Prostate gland (tissue), 2 donors: ENCODE measurements at regions not wholly inside any gene's neighbourhood (a gene's known extent, or its start where the extent isn't known, plus 50 kb on each side); places are given as distances from the start of the nearest gene placed in this dataset.

ENCODE experiments used
- POLR2AphosphoS5 ChIP-seq: sonication (generic); formaldehyde crosslinking; IDR thresholded peaks from one replicate; pipeline ENCODE4 v1.6.1; 2017; ENCODE audit warnings: antibody characterized with exemption
- TF ChIP-seq, protein P1 (sequence below), 4 experiments: fragments of 200-600 bp in 2 of 4; fragments of 450-650 bp in 2 of 4; sonication (generic) in 2 of 4; IDR thresholded peaks; 1 replicate in 3 of 4; 2 replicates in 1 of 4; pipeline ENCODE4 v1.5.1; 2016 to 2019; ENCODE audit warnings: antibody characterized with exemption in 4 of 4, mild to moderate bottlenecking in 2 of 4, moderate library complexity in 2 of 4

DNA sequence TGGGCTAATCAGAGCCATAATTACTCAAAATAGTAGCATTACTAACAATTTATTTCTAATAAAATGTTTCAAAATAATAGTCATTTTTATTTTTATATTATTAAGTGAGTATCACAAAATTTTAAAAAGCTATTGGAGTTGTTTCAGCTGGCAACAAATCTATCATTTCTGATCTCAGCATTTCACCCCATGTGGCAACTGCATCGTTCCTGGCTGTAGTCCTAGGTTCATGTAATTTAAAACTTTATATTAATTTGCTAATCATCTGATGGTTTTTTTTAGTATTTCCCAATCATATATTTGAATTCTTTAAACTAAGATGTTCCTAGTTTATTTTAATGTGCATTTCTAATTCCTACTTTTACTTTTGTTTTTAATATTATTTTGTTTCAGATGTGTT, 293.0 kb upstream of the AKR1E2 start:
- TF ChIP-seq POLR2AphosphoS5 = no peak
- TF ChIP-seq, protein P1, sequence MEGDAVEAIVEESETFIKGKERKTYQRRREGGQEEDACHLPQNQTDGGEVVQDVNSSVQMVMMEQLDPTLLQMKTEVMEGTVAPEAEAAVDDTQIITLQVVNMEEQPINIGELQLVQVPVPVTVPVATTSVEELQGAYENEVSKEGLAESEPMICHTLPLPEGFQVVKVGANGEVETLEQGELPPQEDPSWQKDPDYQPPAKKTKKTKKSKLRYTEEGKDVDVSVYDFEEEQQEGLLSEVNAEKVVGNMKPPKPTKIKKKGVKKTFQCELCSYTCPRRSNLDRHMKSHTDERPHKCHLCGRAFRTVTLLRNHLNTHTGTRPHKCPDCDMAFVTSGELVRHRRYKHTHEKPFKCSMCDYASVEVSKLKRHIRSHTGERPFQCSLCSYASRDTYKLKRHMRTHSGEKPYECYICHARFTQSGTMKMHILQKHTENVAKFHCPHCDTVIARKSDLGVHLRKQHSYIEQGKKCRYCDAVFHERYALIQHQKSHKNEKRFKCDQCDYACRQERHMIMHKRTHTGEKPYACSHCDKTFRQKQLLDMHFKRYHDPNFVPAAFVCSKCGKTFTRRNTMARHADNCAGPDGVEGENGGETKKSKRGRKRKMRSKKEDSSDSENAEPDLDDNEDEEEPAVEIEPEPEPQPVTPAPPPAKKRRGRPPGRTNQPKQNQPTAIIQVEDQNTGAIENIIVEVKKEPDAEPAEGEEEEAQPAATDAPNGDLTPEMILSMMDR (IDR thresholded peaks at IDR 0.05) = no peak
